Stimulated activated CD8-positive, alpha-beta memory T cell treated with anti-CD3 and anti-CD28 coated beads, Interleukin-4, amount 100 ng/mL, for 1 hour (primary cell): ENCODE measurements at regions not wholly inside any gene's neighbourhood (a gene's known extent, or its start where the extent isn't known, plus 50 kb on each side); places are given as distances from the start of the nearest gene placed in this dataset.
A peak's percentile ranks its signal among the peaks of the same experiment; 100 is the strongest.

ENCODE experiments used
- DNase-seq, 2 donors: peaks; one replicate each; pipeline ENCODE4 v3.0.0-alpha.2; 2020; ENCODE audit warnings: low read depth in 2 of 2, low spot score in 1 of 2

GRCh38 chr3:177594096-177594495 lies 396.8 kb upstream of the TBL1XR1 start:
- DNase-seq = no peak

GRCh38 chr3:177595530-177596188 lies 398.4 kb upstream of the TBL1XR1 start:
- no peak for DNase-seq

GRCh38 chr3:177596248-177596815 lies 399.1 kb upstream of the TBL1XR1 start:
- DNase-seq = no peak

GRCh38 chr3:177596816-177597271 lies 399.6 kb upstream of the TBL1XR1 start:
- DNase-seq = no peak

- DNase-seq = peak in 1 of 2 donors; percentile 5
These were observed 400.2 kb upstream of the TBL1XR1 start for GRCh38 chr3:177597311-177598096.

- no peak for DNase-seq
These were observed 401.0 kb upstream of the TBL1XR1 start for GRCh38 chr3:177598097-177598833.

GRCh38 chr3:177599326-177599725 lies 402.0 kb upstream of the TBL1XR1 start:
- DNase-seq = no peak

GRCh38 chr3:177599837-177600236 lies 402.6 kb upstream of the TBL1XR1 start:
- no peak for DNase-seq

GRCh38 chr3:177600411-177600810 lies 403.1 kb upstream of the TBL1XR1 start:
- no peak for DNase-seq

GRCh38 chr3:177601152-177601551 lies 403.9 kb upstream of the TBL1XR1 start:
- no peak for DNase-seq

GRCh38 chr3:177602601-177603147 lies 405.4 kb upstream of the TBL1XR1 start:
- DNase-seq = no peak

GRCh38 chr3:177603148-177603603 lies 405.9 kb upstream of the TBL1XR1 start:
- DNase-seq = no peak

GRCh38 chr3:177604181-177604580 lies 406.9 kb upstream of the TBL1XR1 start:
- DNase-seq = no peak

GRCh38 chr3:177606891-177607290 lies 409.6 kb upstream of the TBL1XR1 start:
- DNase-seq = no peak

GRCh38 chr3:177607589-177607988 lies 410.3 kb upstream of the TBL1XR1 start:
- DNase-seq = no peak

GRCh38 chr3:177608443-177608842 lies 411.2 kb upstream of the TBL1XR1 start:
- DNase-seq = no peak

GRCh38 chr3:177609613-177610012 lies 412.3 kb upstream of the TBL1XR1 start:
- no peak for DNase-seq

- DNase-seq = no peak
These were observed 413.0 kb upstream of the TBL1XR1 start for GRCh38 chr3:177610262-177610661.

GRCh38 chr3:177610686-177611633 lies 413.7 kb upstream of the TBL1XR1 start:
- no peak for DNase-seq

GRCh38 chr3:177611752-177612334 lies 414.6 kb upstream of the TBL1XR1 start:
- no peak for DNase-seq
